H9 (cell line): ENCODE measurements at regions not wholly inside any gene's neighbourhood (a gene's known extent, or its start where the extent isn't known, plus 50 kb on each side); places are given as distances from the start of the nearest gene placed in this dataset.

Source experiments
- DNase-seq: peaks from one replicate; pipeline ENCODE4 v3.0.0-alpha.2; 2017
- H2AFZ ChIP-seq: one replicate; pipeline ENCODE4 v1.6.1; 2013; ENCODE audit warnings: mild to moderate bottlenecking, low read length, control low read depth, moderate library complexity
- H2AK5ac ChIP-seq: 2 replicates; pipeline ENCODE4 v1.6.1; 2013; ENCODE audit warnings: low read length, control low read depth, mixed read lengths; ENCODE audit not compliant: insufficient read length
- H2BK120ac ChIP-seq: one replicate; pipeline ENCODE4 v1.6.1; 2013; ENCODE audit warnings: low read depth, mild to moderate bottlenecking, low read length, control low read depth, inconsistent platforms; ENCODE audit not compliant: poor library complexity, severe bottlenecking
- H2BK12ac ChIP-seq: 2 replicates; pipeline ENCODE4 v1.6.1; 2013; ENCODE audit warnings: low read length, control low read depth, mixed read lengths, low read depth; ENCODE audit not compliant: insufficient read length
- H2BK15ac ChIP-seq: 2 replicates; pipeline ENCODE4 v1.6.1; 2013; ENCODE audit warnings: low read depth, low read length, control low read depth
- H2BK20ac ChIP-seq: one replicate; pipeline ENCODE4 v1.6.1; 2013; ENCODE audit warnings: low read depth, mild to moderate bottlenecking, low read length, control low read depth, inconsistent platforms; ENCODE audit not compliant: poor library complexity, severe bottlenecking
- H2BK5ac ChIP-seq: 2 replicates; pipeline ENCODE4 v1.6.1; 2013; ENCODE audit warnings: low read length, control low read depth, mixed read lengths; ENCODE audit not compliant: insufficient read length
- H3K14ac ChIP-seq: 2 replicates; pipeline ENCODE4 v1.6.1; 2013; ENCODE audit warnings: low read length, control low read depth; ENCODE audit not compliant: insufficient read depth
- H3K18ac ChIP-seq: 2 replicates; pipeline ENCODE4 v1.6.1; 2013; ENCODE audit warnings: low read depth, mild to moderate bottlenecking, mixed read lengths, low read length, control low read depth; ENCODE audit not compliant: insufficient read length
- H3K23ac ChIP-seq: 2 replicates; pipeline ENCODE4 v1.6.1; 2013; ENCODE audit warnings: low read length, control low read depth, mixed read lengths, low read depth; ENCODE audit not compliant: insufficient read length
- H3K23me2 ChIP-seq: 2 replicates; pipeline ENCODE4 v1.6.1; 2013; ENCODE audit warnings: low read depth, mild to moderate bottlenecking, mixed read lengths, low read length, control low read depth; ENCODE audit not compliant: insufficient read length, poor library complexity, severe bottlenecking
- H3K27ac ChIP-seq: 2 replicates; pipeline ENCODE4 v1.5.1; 2013; ENCODE audit warnings: low read length, control low read depth, mixed read lengths, low read depth; ENCODE audit not compliant: insufficient read length
- H3K27me3 ChIP-seq: 2 replicates; pipeline ENCODE4 v1.6.1; 2013; ENCODE audit warnings: low read length, control low read depth, inconsistent platforms; ENCODE audit not compliant: insufficient read depth
- H3K4ac ChIP-seq: 2 replicates; pipeline ENCODE4 v1.6.1; 2013; ENCODE audit warnings: low read depth, mild to moderate bottlenecking, control low read depth, inconsistent platforms, low read length, moderate library complexity
- H3K4me1 ChIP-seq: 2 replicates; pipeline ENCODE4 v1.6.1; 2013; ENCODE audit warnings: low read length, control low read depth, inconsistent platforms; ENCODE audit not compliant: insufficient read depth
- H3K4me2 ChIP-seq: 2 replicates; pipeline ENCODE4 v1.6.1; 2013; ENCODE audit warnings: low read length, control low read depth, mixed read lengths; ENCODE audit not compliant: insufficient read length, insufficient read depth
- H3K56ac ChIP-seq: 2 replicates; pipeline ENCODE4 v1.6.1; 2013; ENCODE audit warnings: low read depth, mild to moderate bottlenecking, mixed read lengths, low read length, control low read depth; ENCODE audit not compliant: insufficient read length
- H3K79me1 ChIP-seq: 2 replicates; pipeline ENCODE4 v1.6.1; 2013; ENCODE audit warnings: low read depth, mild to moderate bottlenecking, moderate library complexity, low read length, control low read depth, inconsistent platforms; ENCODE audit not compliant: insufficient read depth, poor library complexity, severe bottlenecking
- H3K79me2 ChIP-seq: 2 replicates; pipeline ENCODE4 v1.6.1; 2013; ENCODE audit warnings: low read length, control low read depth, inconsistent platforms; ENCODE audit not compliant: insufficient read depth
- H3K9ac ChIP-seq: 2 replicates; pipeline ENCODE4 v1.6.1; 2013; ENCODE audit warnings: low read length, control low read depth, mixed read lengths; ENCODE audit not compliant: insufficient read length; ENCODE audit errors: extremely low read depth
- H3K9me3 ChIP-seq: one replicate; pipeline ENCODE4 v1.6.1; 2013; ENCODE audit warnings: low read depth, low read length, inconsistent platforms; ENCODE audit not compliant: control insufficient read depth
- H3T11ph ChIP-seq: one replicate; pipeline ENCODE4 v1.6.1; 2013; ENCODE audit warnings: mild to moderate bottlenecking, low read length, control low read depth, inconsistent platforms
- H4K20me1 ChIP-seq: one replicate; pipeline ENCODE4 v1.6.1; 2013; ENCODE audit not compliant: control insufficient read depth, insufficient read length, insufficient read depth
- H4K5ac ChIP-seq: 2 replicates; pipeline ENCODE4 v1.6.1; 2013; ENCODE audit warnings: low read depth, mild to moderate bottlenecking, mixed read lengths, low read length, control low read depth; ENCODE audit not compliant: insufficient read length
- H4K8ac ChIP-seq: replicated peaks from 2 replicates; pipeline ENCODE4 v1.6.1; 2013; ENCODE audit warnings: low read length, control low read depth, mixed read lengths, low read depth; ENCODE audit not compliant: insufficient read length
- H4K91ac ChIP-seq: 2 replicates; pipeline ENCODE4 v1.6.1; 2013; ENCODE audit warnings: low read depth, mild to moderate bottlenecking, moderate library complexity, mixed read lengths, low read length, control low read depth; ENCODE audit not compliant: insufficient read length
- H3K27ac Mint-ChIP-seq, 3 experiments: 2 replicates in 2 of 3; 3 replicates in 1 of 3; pipeline ENCODE4 v1.8.0; 2020 to 2021; ENCODE audit warnings: mixed read lengths in 3 of 3, mild to moderate bottlenecking in 1 of 3, moderate library complexity in 1 of 3
- H3K27me3 Mint-ChIP-seq: 2 replicates; pipeline ENCODE4 v1.8.0; 2021; ENCODE audit warnings: low read depth, mild to moderate bottlenecking, moderate library complexity, mixed read lengths
- H3K36me3 Mint-ChIP-seq, 3 experiments: 2 replicates in 2 of 3; 3 replicates in 1 of 3; pipeline ENCODE4 v1.8.0; 2020 to 2021; ENCODE audit warnings: low read depth in 3 of 3, mixed read lengths in 3 of 3; ENCODE audit not compliant: insufficient read depth in 1 of 3
- H3K4me1 Mint-ChIP-seq, 2 experiments: 2 replicates each; pipeline ENCODE4 v1.8.0; 2020; ENCODE audit warnings: mixed read lengths in 2 of 2
- H3K4me3 Mint-ChIP-seq, 2 experiments: 2 replicates in 1 of 2; 3 replicates in 1 of 2; pipeline ENCODE4 v1.8.0; 2020 to 2021; ENCODE audit warnings: mild to moderate bottlenecking in 2 of 2, mixed read lengths in 2 of 2, moderate library complexity in 1 of 2
- H3K9me3 Mint-ChIP-seq, 2 experiments: 2 replicates in 1 of 2; 3 replicates in 1 of 2; pipeline ENCODE4 v1.8.0; 2020; ENCODE audit warnings: mild to moderate bottlenecking in 2 of 2, mixed read lengths in 2 of 2, moderate library complexity in 1 of 2
- CTCF ChIP-seq: fragments of 200-600 bp; sonication (generic); conservative IDR thresholded peaks from 3 replicates; pipeline ENCODE4 v1.8.0; 2021; ENCODE audit warnings: antibody characterized with exemption, mild to moderate bottlenecking
- WGBS: extraction: QIAGEN DNeasy Blood & Tissue Kit; methylation state at CpG from one replicate; pipeline ENCODE4 v1.1.7; 2013; ENCODE audit warnings: missing lambda C conversion rate, low lambda C conversion rate, mixed read lengths; ENCODE audit not compliant: insufficient read length; ENCODE audit errors: extremely low coverage; 5-methylcytosine and 5-hydroxymethylcytosine counted together

GRCh38 chr2:128442053-128442751, 123.5 kb upstream of the HS6ST1 start:
- Histone ChIP-seq H2BK5ac (no peak overlapping the region), H2BK120ac (no peak overlapping the region), H3K79me2 (no peaks in the 10 kb centered on the region), H2AK5ac (no peak overlapping the region), H3K9ac (no peak overlapping the region), H3K79me1 (no peaks in the 10 kb centered on the region), H4K5ac (no peak overlapping the region), H3K9me3 (no peaks in the 10 kb centered on the region), H3K18ac (peak overlapping the region; percentile 27), H3K23ac (no peak overlapping the region), H3K56ac (no peak overlapping the region), H4K91ac (no peak overlapping the region), H4K20me1 (no peaks in the 10 kb centered on the region), H3T11ph (no peak overlapping the region), H2BK20ac (no peak overlapping the region), H2AFZ (no peak overlapping the region), H2BK15ac (no peak overlapping the region), H3K27me3 (no peaks in the 10 kb centered on the region), H3K27ac (no peak overlapping the region), H2BK12ac (peak overlapping the region; percentile 28), H3K4ac (no peak overlapping the region), H3K4me2 (no peak overlapping the region), H3K4me1 (peaks cover 3% of the 10 kb centered on the region; the same call in 1 of the 2 replicates), H3K23me2 (no peaks in the 10 kb centered on the region), H4K8ac (no peak overlapping the region), H3K14ac (no peak overlapping the region)
- peak; percentile 27 for DNase-seq
- Mint-ChIP-seq H3K4me1 (peaks cover 21 to 23% of the 10 kb centered on the region in 2 experiments), H3K4me3 (peak overlapping the region in 1 of 2 experiments; percentile 32; a peak in 1 of 5 replicates), H3K9me3 (no peaks in the 10 kb centered on the region), H3K27me3 (0 out of 2 replicates have a peak, but pooled peaks cover 1% of the 10 kb centered on the region), H3K36me3 (no peaks in the 10 kb centered on the region), H3K27ac (peak overlapping the region; percentile 70 to 89 (median 88); a peak in 4 of 7 replicates)
- WGBS: no CpG with 5 or more reads among the region's 8 CpGs
- no peak for TF ChIP-seq CTCF
